Stimulated activated CD4-positive, alpha-beta T cell treated with anti-CD3 and anti-CD28 coated beads, Interleukin-1b, Interleukin-23, amount 100 ng/mL, for 48 hours (primary cell): ENCODE measurements at regions not wholly inside any gene's neighbourhood (a gene's known extent, or its start where the extent isn't known, plus 50 kb on each side); places are given as distances from the start of the nearest gene placed in this dataset.
A peak's percentile ranks its signal among the peaks of the same experiment; 100 is the strongest.

Experiments
- DNase-seq: peaks from one replicate; pipeline ENCODE4 v3.0.0-alpha.2; 2020

- no peak for DNase-seq
Observed at GRCh38 chr1:84759756-84760155, 69.5 kb upstream of the SSX2IP start.

GRCh38 chr1:84758968-84759491 is 68.8 kb upstream of the SSX2IP start:
- DNase-seq, result peak; percentile 13

GRCh38 chr1:84758476-84758875 is 68.2 kb upstream of the SSX2IP start:
- no peak for DNase-seq

- DNase-seq, result no peak
Observed at GRCh38 chr1:84757301-84757700, 67.0 kb upstream of the SSX2IP start.

- DNase-seq, result no peak
Observed at GRCh38 chr1:84756455-84757082, 66.3 kb upstream of the SSX2IP start.

- no peak for DNase-seq
Observed at GRCh38 chr1:84756001-84756400, 65.7 kb upstream of the SSX2IP start.

GRCh38 chr1:84755216-84755615 is 65.0 kb upstream of the SSX2IP start:
- DNase-seq, result no peak

GRCh38 chr1:84754386-84754703 is 64.1 kb upstream of the SSX2IP start:
- no peak for DNase-seq

GRCh38 chr1:84753516-84754385 is 63.5 kb upstream of the SSX2IP start:
- peak; percentile 69 for DNase-seq

GRCh38 chr1:84750110-84750730 is 60.0 kb upstream of the SSX2IP start:
- DNase-seq, result no peak

- no peak for DNase-seq
Observed at GRCh38 chr1:84749427-84749826, 59.2 kb upstream of the SSX2IP start.

- no peak for DNase-seq
Observed at GRCh38 chr1:84748364-84748763, 58.1 kb upstream of the SSX2IP start.

GRCh38 chr1:84745857-84746256 is 55.6 kb upstream of the SSX2IP start:
- DNase-seq, result no peak

- DNase-seq, result no peak
Observed at GRCh38 chr1:84743896-84744295, 53.6 kb upstream of the SSX2IP start.

GRCh38 chr1:84742653-84743052 is 52.4 kb upstream of the SSX2IP start:
- peak; percentile 14 for DNase-seq

- no peak for DNase-seq
Observed at GRCh38 chr1:84740050-84740714, 49.9 kb upstream of the SSX2IP start.
